Endothelial cell of umbilical vein (primary cell): ENCODE measurements at regions not wholly inside any gene's neighbourhood (a gene's known extent, or its start where the extent isn't known, plus 50 kb on each side); places are given as distances from the start of the nearest gene placed in this dataset.

Source experiments
- BruUV-seq: library from RNA; stranded (reverse); fragments of 400-500 nt; replicated peaks from 2 replicates; lab custom pipeline; 2021; lab: Mats Ljungman, UMichigan
- CTCF ChIA-PET: fragments of 300-600, 350-600 bp; sonication (Branson Sonifier 250); formaldehyde crosslinking; loops from one replicate; lab custom pipeline; 2021; ENCODE audit warnings: antibody characterized with exemption, inconsistent platforms; lab: Charles Lee
- POLR2A ChIA-PET: fragments of 300-600, 350-600 bp; sonication (Branson Sonifier 250); formaldehyde crosslinking; loops from one replicate; lab custom pipeline; 2021; ENCODE audit warnings: antibody characterized with exemption, inconsistent platforms; lab: Charles Lee
- DNase-seq: peaks from one replicate; pipeline ENCODE4 v3.0.0-alpha.2; 2011; ENCODE audit warnings: low read depth, low spot score
- FAIRE-seq: peaks from 2 replicates; lab custom pipeline; 2011; peaks lifted over from hg19 to GRCh38; lab: Jason Lieb, UNC
- H2AFZ ChIP-seq: 2 replicates; pipeline ENCODE4 v1.6.0; 2012; ENCODE audit warnings: low read depth, low read length, control low read depth, inconsistent platforms
- H3K27ac ChIP-seq: 2 replicates; pipeline ENCODE4 v1.5.1; 2011; ENCODE audit warnings: low read depth, mild to moderate bottlenecking, control low read depth, low read length, moderate library complexity; ENCODE audit not compliant: insufficient read depth
- H3K27me3 ChIP-seq, 2 experiments: 2 replicates each; pipeline versions ENCODE4 v1.6.0 to v1.6.1; 2011; ENCODE audit warnings: low read length in 2 of 2, mixed read lengths in 1 of 2; ENCODE audit not compliant: control insufficient read depth in 2 of 2, insufficient read depth in 2 of 2
- H3K36me3 ChIP-seq, 2 experiments: 2 replicates in 1 of 2; 3 replicates in 1 of 2; pipeline ENCODE4 v1.5.1; 2011; ENCODE audit warnings: low read length in 2 of 2, mild to moderate bottlenecking in 1 of 2, moderate library complexity in 1 of 2; ENCODE audit not compliant: control insufficient read depth in 2 of 2, insufficient read depth in 2 of 2; ENCODE audit errors: extremely low read depth in 1 of 2
- H3K4me1 ChIP-seq: 3 replicates; pipeline ENCODE4 v1.5.1; 2011; ENCODE audit warnings: mild to moderate bottlenecking, low read length; ENCODE audit not compliant: control insufficient read depth, insufficient read depth; ENCODE audit errors: extremely low read depth
- H3K4me2 ChIP-seq: 2 replicates; pipeline ENCODE4 v1.6.1; 2011; ENCODE audit warnings: low read length, control low read depth, mixed read lengths; ENCODE audit not compliant: insufficient read depth
- H3K4me3 ChIP-seq, 3 experiments: fragments of 200-600 bp in 1 of 3; sonication (generic), shearing (Covaris generic) in 1 of 3; replicated peaks in 1 of 3; 2 replicates each; pipeline ENCODE4 v1.5.1; 2011 to 2016; ENCODE audit warnings: control low read depth in 3 of 3, low read length in 3 of 3, mild to moderate bottlenecking in 2 of 3, inconsistent platforms in 1 of 3, low read depth in 1 of 3, moderate library complexity in 1 of 3; ENCODE audit not compliant: insufficient read depth in 1 of 3
- H3K79me2 ChIP-seq: 2 replicates; pipeline ENCODE4 v1.6.0; 2012; ENCODE audit warnings: low read length, inconsistent platforms; ENCODE audit not compliant: control insufficient read depth, insufficient read depth
- H3K9ac ChIP-seq: replicated peaks from 2 replicates; pipeline ENCODE3; 2011; ENCODE audit warnings: low read length, control low read depth; ENCODE audit not compliant: insufficient read depth; ENCODE audit errors: extremely low read depth
- H3K9me1 ChIP-seq: replicated peaks from 3 replicates; pipeline ENCODE4 v1.6.0; 2011; ENCODE audit warnings: mild to moderate bottlenecking, low read length; ENCODE audit not compliant: control insufficient read depth, insufficient read depth; ENCODE audit errors: extremely low read depth
- H3K9me3 ChIP-seq: replicated peaks from 2 replicates; pipeline ENCODE4 v1.5.1; 2012; ENCODE audit warnings: low read length, inconsistent platforms; ENCODE audit not compliant: control insufficient read depth, insufficient read depth
- H4K20me1 ChIP-seq: replicated peaks from 2 replicates; pipeline ENCODE3; 2011; ENCODE audit warnings: mild to moderate bottlenecking, low read length; ENCODE audit not compliant: control insufficient read depth, insufficient read depth; ENCODE audit errors: extremely low read depth
- EZH2 ChIP-seq: IDR thresholded peaks from 2 replicates; pipeline ENCODE4 v1.6.1; 2012; ENCODE audit warnings: borderline replicate concordance, low read depth, mild to moderate bottlenecking, moderate library complexity, low read length, inconsistent platforms; ENCODE audit not compliant: severe bottlenecking
- FOS ChIP-seq: IDR thresholded peaks from 2 replicates; pipeline ENCODE4 v1.6.1; 2011; ENCODE audit warnings: mild to moderate bottlenecking, low read length, moderate library complexity, borderline replicate concordance; ENCODE audit not compliant: insufficient read depth
- GATA2 ChIP-seq: IDR thresholded peaks from 2 replicates; pipeline ENCODE4 v1.7.0; 2011; ENCODE audit warnings: low read depth, mild to moderate bottlenecking, moderate library complexity, mixed read lengths, low read length; ENCODE audit not compliant: insufficient read length, insufficient read depth
- JUN ChIP-seq: IDR thresholded peaks from 2 replicates; pipeline ENCODE4 v1.6.1; 2011; ENCODE audit warnings: borderline replicate concordance, low read depth; ENCODE audit not compliant: insufficient read length, insufficient read depth
- MAX ChIP-seq: IDR thresholded peaks from 2 replicates; pipeline ENCODE4 v1.6.1; 2011; ENCODE audit not compliant: insufficient read depth, insufficient read length
- MYC ChIP-seq: IDR thresholded peaks from one replicate; pipeline ENCODE4 v1.6.1; 2011; ENCODE audit warnings: mild to moderate bottlenecking, low read depth, low read length
- POLR2A ChIP-seq: IDR thresholded peaks from 2 replicates; pipeline ENCODE4 v1.6.1; 2012; ENCODE audit warnings: low read depth, mild to moderate bottlenecking, control low read depth, low read length
- POLR2AphosphoS5 ChIP-seq: IDR thresholded peaks from 2 replicates; pipeline ENCODE4 v1.6.1; 2012; ENCODE audit warnings: low read depth, mild to moderate bottlenecking, control low read depth, low read length, moderate library complexity; ENCODE audit not compliant: insufficient read depth
- dilution Hi-C: fragments of 300-500 bp; cut with MboI; formaldehyde crosslinking; loops from one replicate; pipeline ENCODE4 v1.15.0; 2019; ENCODE audit warnings: low sequenced_read_pairs; ENCODE audit not compliant: extremely low pct_ligation_motif_present
- intact Hi-C: fragments of 100-400 bp; cut with micrococcal nuclease; formaldehyde crosslinking; loops from one replicate; pipeline ENCODE4 v1.10.0; 2022
- TF ChIP-seq, protein P1 (sequence below), 2 donors: IDR thresholded peaks; 1 replicate in 1 of 2; 2 replicates in 1 of 2; pipeline ENCODE4 v1.5.1; 2011; ENCODE audit warnings: low read length in 2 of 2, mild to moderate bottlenecking in 2 of 2, moderate library complexity in 2 of 2, control low read depth in 1 of 2, inconsistent platforms in 1 of 2, low read depth in 1 of 2; ENCODE audit not compliant: insufficient read depth in 1 of 2; ENCODE audit errors: extremely low read depth in 1 of 2

- no TSS peak for BruUV-seq
- Histone ChIP-seq H3K9me3 (no peaks in the 10 kb centered on the region), H3K9ac (no peak overlapping the region), H3K4me1 (no peaks in the 10 kb centered on the region), H3K79me2 (no peaks in the 10 kb centered on the region), H3K27ac (no peak overlapping the region), H3K27me3 (no peaks in the 10 kb centered on the region), H4K20me1 (no peaks in the 10 kb centered on the region), H3K9me1 (no peaks in the 10 kb centered on the region), H2AFZ (no peak overlapping the region), H3K4me3 (no peak overlapping the region), H3K4me2 (no peak overlapping the region), H3K36me3 (no peaks in the 10 kb centered on the region)
- dilution Hi-C loops (no loop called here), intact Hi-C loops (no loop called here)
- DNase-seq (no peak), FAIRE-seq (no peak)
- TF ChIP-seq MAX (no peak), FOS (no peak), POLR2A (no peak), MYC (no peak), POLR2AphosphoS5 (no peak), GATA2 (no peak), JUN (no peak), EZH2 (no peak)
- TF ChIP-seq, protein P1, sequence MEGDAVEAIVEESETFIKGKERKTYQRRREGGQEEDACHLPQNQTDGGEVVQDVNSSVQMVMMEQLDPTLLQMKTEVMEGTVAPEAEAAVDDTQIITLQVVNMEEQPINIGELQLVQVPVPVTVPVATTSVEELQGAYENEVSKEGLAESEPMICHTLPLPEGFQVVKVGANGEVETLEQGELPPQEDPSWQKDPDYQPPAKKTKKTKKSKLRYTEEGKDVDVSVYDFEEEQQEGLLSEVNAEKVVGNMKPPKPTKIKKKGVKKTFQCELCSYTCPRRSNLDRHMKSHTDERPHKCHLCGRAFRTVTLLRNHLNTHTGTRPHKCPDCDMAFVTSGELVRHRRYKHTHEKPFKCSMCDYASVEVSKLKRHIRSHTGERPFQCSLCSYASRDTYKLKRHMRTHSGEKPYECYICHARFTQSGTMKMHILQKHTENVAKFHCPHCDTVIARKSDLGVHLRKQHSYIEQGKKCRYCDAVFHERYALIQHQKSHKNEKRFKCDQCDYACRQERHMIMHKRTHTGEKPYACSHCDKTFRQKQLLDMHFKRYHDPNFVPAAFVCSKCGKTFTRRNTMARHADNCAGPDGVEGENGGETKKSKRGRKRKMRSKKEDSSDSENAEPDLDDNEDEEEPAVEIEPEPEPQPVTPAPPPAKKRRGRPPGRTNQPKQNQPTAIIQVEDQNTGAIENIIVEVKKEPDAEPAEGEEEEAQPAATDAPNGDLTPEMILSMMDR (IDR thresholded peaks at IDR 0.05; ENCODE audit: extremely low read depth in 1 of 2, insufficient read depth in 1 of 2, low read depth in 1 of 2, low read length in 2 of 2) = no peak
- ChIA-PET POLR2A (no interaction called here), CTCF (no interaction called here)
Measured at GRCh38 chr2:223197046-223197445, 145.1 kb downstream of the KCNE4 start.
